K562 (cell line): ENCODE measurements at regions not wholly inside any gene's neighbourhood (a gene's known extent, or its start where the extent isn't known, plus 50 kb on each side); places are given as distances from the start of the nearest gene placed in this dataset.

Experiments used
- HDAC8 ChIP-seq: fragments of 450-650 bp; IDR thresholded peaks from 2 replicates; pipeline ENCODE4 v1.6.1; 2016; ENCODE audit warnings: mild to moderate bottlenecking, missing genetic modification characterization, moderate library complexity, missing compliant biosample characterization
- JUND ChIP-seq, 2 experiments: IDR thresholded peaks; 2 replicates in 1 of 2; 3 replicates in 1 of 2; pipeline ENCODE4 v1.6.1; 2011; ENCODE audit warnings: borderline replicate concordance in 2 of 2, low read depth in 2 of 2, low read length in 2 of 2, improper control_type of control experiment in 1 of 2, missing biosample characterization in 1 of 2, missing genetic modification characterization in 1 of 2, missing genetic modification reagents in 1 of 2
- MYBL2 ChIP-seq, 2 experiments: fragments of 450-650 bp in 1 of 2; sonication (generic) in 1 of 2; formaldehyde crosslinking in 1 of 2; IDR thresholded peaks; 2 replicates each; pipeline versions ENCODE4 v1.6.1 to v1.8.1; 2017 to 2022; ENCODE audit warnings: borderline replicate concordance in 1 of 2, inconsistent platforms in 1 of 2, low read depth in 1 of 2, mild to moderate bottlenecking in 1 of 2, missing genetic modification reagents in 1 of 2, moderate library complexity in 1 of 2
- TFAM ChIP-seq: fragments of 250-450 bp; sonication (Bioruptor Pico); conservative IDR thresholded peaks from 2 replicates; pipeline ENCODE4 v1.5.0; 2021; ENCODE audit warnings: mild to moderate bottlenecking, moderate library complexity
- ZNF316 ChIP-seq: fragments of 450-650 bp; IDR thresholded peaks from 2 replicates; pipeline ENCODE4 v1.6.1; 2016
- ZNF76 ChIP-seq: fragments of 250-450 bp; sonication (Bioruptor Pico); IDR thresholded peaks from 2 replicates; pipeline ENCODE4 v1.4.0; 2020; ENCODE audit warnings: mild to moderate bottlenecking, moderate library complexity, borderline replicate concordance
- TF ChIP-seq, protein P1 (sequence below): sonication (generic); formaldehyde crosslinking; IDR thresholded peaks from 2 replicates; pipeline ENCODE4 v1.8.0; 2022; ENCODE audit warnings: mild to moderate bottlenecking, missing genetic modification reagents

DNA sequence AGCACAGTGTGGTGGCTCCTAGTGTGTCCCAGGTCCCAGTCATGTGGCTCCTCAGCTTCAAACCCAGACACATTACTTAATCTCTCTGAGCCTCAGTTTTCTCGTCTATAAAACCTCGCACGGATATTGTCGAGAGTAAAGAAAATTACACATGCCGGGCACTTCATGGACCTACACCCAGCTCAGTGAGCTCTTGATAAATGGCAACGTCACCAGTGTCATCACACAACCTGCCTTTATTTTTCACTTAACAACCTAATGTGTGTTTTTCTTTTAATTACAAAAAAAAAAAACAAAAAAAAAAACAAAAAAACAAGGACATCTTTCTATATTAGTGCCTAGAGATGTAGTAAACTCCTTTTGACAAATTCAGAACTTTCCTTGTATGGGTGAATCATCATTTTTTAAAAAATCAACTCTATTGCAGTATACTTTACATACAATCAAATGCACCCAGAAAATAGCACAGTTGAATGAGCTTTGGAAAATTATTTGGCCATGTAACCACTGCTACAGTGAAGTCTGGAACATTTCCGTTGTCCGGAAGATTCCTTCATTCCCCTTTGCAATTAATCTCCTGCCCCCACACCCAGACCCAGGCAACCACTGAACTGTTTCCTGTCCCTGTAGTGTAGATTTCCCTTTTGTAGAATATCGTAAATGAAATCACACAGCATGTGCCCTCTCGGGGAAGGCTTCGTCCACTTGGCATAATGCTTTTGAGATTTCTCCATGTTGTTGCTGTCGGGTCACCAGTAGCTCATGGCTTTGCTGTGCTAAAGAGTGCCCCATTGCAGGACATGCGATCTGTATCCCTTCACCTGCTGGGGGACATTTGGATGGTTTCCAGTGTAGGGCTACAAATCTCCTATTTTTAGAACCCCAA lies 100.4 kb upstream of the LARP1 start (continued):
- TF ChIP-seq, protein P1, sequence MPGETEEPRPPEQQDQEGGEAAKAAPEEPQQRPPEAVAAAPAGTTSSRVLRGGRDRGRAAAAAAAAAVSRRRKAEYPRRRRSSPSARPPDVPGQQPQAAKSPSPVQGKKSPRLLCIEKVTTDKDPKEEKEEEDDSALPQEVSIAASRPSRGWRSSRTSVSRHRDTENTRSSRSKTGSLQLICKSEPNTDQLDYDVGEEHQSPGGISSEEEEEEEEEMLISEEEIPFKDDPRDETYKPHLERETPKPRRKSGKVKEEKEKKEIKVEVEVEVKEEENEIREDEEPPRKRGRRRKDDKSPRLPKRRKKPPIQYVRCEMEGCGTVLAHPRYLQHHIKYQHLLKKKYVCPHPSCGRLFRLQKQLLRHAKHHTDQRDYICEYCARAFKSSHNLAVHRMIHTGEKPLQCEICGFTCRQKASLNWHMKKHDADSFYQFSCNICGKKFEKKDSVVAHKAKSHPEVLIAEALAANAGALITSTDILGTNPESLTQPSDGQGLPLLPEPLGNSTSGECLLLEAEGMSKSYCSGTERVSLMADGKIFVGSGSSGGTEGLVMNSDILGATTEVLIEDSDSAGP (CRISPR knock-in tag), result no peak
- no peak for TF ChIP-seq MYBL2 (IDR thresholded peaks at IDR 0.05; ENCODE audit: low read depth)
- no peak for TF ChIP-seq MYBL2 (CRISPR knock-in tag; IDR thresholded peaks at IDR 0.05; ENCODE audit: borderline replicate concordance)
- TF ChIP-seq ZNF316, result peak; percentile 69
- no peak for TF ChIP-seq TFAM
- no peak for TF ChIP-seq JUND (IDR thresholded peaks at IDR 0.05; ENCODE audit: borderline replicate concordance, low read depth, low read length)
- peak; percentile 11; the same call in 1 of the 3 replicates for TF ChIP-seq JUND (tag; IDR thresholded peaks at IDR 0.05; ENCODE audit: borderline replicate concordance, low read depth, low read length)
- TF ChIP-seq HDAC8 (tag), result no peak
- TF ChIP-seq ZNF76 (CRISPR knock-in tag), result 0 out of 2 replicates have a peak, but pooled peaks have one; percentile 24
